GM13976 (cell line): ENCODE measurements at regions not wholly inside any gene's neighbourhood (a gene's known extent, or its start where the extent isn't known, plus 50 kb on each side); places are given as distances from the start of the nearest gene placed in this dataset.
"Not testable (repeated sequence)": the region's sequence is repeated elsewhere in the genome, so short reads cannot be mapped to it uniquely, and the experiment has no call there.

Experiments used
- DNase-seq: peaks from one replicate; pipeline ENCODE4 v3.0.0; 2012; ENCODE audit warnings: low spot score
- in situ Hi-C: fragments of 300-500 bp; cut with MboI; formaldehyde crosslinking; loops from one replicate; pipeline ENCODE4 v1.12.0; 2022; ENCODE audit warnings: low sequenced_read_pairs, mixed read lengths, inconsistent platforms; ENCODE audit not compliant: unreplicated experiment
- TF ChIP-seq, protein P1 (sequence below): IDR thresholded peaks from 2 replicates; pipeline ENCODE4 v1.5.1; 2012; ENCODE audit warnings: borderline replicate concordance, mild to moderate bottlenecking; ENCODE audit not compliant: insufficient read depth; ENCODE audit errors: extremely low read depth, missing control alignments, control extremely low read depth

DNA sequence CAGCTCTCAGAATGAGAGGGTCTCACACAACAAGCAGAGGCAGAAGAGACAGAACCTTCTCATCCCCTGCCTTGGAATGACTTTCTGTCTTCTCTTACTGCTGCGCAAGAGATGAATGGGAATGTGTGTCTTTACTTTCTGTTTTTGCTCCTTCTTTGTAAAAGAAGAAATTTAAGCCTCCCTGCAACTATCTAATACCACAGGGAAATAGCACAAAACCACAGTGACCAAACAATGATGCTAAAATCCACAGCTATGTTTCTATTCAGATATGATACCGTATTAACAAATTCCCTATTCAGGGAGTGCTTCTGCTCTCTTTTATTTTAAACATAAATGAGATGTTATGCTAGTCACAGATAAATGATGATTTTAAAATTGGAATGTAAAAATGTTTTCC lies 173.8 kb upstream of the RAI2 start:
- in situ Hi-C loops: no loop called here
- TF ChIP-seq, protein P1, sequence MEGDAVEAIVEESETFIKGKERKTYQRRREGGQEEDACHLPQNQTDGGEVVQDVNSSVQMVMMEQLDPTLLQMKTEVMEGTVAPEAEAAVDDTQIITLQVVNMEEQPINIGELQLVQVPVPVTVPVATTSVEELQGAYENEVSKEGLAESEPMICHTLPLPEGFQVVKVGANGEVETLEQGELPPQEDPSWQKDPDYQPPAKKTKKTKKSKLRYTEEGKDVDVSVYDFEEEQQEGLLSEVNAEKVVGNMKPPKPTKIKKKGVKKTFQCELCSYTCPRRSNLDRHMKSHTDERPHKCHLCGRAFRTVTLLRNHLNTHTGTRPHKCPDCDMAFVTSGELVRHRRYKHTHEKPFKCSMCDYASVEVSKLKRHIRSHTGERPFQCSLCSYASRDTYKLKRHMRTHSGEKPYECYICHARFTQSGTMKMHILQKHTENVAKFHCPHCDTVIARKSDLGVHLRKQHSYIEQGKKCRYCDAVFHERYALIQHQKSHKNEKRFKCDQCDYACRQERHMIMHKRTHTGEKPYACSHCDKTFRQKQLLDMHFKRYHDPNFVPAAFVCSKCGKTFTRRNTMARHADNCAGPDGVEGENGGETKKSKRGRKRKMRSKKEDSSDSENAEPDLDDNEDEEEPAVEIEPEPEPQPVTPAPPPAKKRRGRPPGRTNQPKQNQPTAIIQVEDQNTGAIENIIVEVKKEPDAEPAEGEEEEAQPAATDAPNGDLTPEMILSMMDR: no peak
- DNase-seq: no peak

DNA sequence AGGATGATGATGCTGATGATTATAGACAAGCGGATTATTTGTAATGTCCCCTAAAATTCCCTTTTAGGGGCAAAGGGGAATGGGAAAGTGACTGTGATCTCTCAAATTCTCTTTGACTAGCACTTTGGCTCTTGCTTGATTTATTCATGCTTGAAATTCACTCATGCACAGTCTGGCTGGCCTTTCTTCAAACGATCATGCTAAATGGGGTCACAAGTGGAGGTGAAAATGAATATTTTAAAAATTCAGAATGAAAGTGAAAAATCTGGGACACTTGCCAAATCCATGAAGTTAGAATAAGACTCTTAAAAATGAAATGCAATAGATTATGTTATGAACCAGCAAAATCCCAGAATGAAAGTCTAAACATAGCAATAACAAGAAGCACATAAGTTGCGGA lies 173.4 kb upstream of the RAI2 start:
- no peak for DNase-seq
- TF ChIP-seq, protein P1: no peak
- in situ Hi-C loops: no loop called here

DNA sequence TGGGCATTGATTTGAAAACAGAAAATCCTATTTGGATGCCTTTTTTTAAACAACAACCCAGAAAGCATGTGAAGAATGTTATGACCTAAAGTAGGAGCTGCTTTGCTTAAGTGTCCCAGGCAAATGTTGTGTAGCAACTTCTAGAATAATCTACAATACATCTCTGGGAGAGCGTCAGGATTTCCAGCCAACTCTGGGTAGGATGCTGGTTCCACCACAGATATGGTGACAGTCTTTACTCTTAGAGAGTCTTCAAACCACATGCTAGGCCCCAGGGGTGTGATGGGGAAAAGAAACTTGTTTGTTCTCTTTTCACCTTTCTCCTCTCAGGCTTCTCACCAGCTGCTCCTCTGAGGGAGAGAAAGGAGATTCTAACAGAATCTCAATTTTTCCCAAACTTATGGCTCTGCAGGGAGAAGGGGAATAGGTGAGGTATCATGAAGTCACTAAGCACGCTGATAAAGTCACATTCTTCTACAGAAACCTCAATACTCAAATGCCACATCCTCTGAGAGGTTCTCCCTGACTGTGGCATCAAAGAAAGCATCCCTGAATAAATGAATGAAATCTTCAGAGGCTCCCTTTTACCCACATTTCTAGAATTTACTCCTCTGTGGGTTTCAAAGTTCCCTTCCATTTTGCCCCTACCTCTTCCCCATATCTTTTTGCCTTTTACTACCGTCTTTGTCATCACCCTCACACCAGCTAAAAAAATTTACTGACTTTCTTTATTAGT lies 171.6 kb upstream of the RAI2 start:
- in situ Hi-C loops: no loop called here
- TF ChIP-seq, protein P1: no peak
- DNase-seq: no peak

DNA sequence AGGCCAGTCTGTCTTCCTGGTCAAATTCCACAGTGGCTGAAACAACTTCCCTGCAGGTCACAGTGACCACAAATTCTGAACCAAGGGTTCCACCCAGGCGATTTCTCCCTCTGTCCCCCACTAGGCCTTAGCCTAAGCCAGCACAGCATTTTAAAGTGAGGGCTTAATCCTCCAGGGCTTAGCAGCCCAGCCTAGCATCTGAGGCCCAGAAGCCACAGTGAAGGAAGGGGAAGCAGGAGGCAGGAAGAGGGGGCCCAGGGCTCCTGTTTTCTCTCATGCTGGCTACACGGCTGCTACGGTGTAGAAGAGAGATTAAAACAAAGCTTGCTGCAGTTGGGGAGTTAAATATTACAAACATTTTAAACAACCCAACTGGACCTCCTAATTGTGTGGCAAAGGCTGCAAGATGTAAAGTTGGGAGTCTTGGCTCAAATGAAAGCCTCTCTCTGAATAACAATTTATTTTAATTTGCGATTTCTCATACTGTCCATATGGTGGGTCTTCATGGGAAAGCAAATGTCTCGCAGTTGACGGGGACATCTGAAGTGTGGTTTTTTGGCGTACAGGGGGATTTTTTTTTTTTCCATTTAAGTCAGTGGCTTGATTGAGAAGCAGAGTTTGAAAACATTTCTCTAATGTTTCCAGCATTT lies 170.8 kb upstream of the RAI2 start:
- no peak for DNase-seq
- in situ Hi-C loops: no loop called here
- TF ChIP-seq, protein P1: no peak

DNA sequence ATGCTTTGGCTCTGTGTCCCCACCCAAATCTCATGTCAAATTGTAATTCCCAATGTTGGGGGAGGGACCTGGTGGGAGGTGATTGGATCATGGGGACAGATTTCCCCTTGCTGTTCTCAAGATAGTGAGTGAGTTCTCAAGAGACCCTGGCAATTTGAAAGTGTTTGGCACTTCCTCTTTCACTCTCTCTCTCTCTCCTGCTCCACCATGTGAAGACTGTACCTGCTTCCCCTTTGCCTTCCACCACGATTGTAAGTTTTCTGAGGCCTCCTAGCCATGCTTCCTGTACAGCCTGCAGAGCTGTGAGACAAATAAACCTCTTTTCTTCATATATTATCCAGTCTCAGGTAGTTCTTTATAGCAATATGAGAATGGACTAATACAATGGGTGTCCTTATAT lies 169.6 kb upstream of the RAI2 start:
- DNase-seq, in situ Hi-C loops: not testable (repeated sequence)

DNA sequence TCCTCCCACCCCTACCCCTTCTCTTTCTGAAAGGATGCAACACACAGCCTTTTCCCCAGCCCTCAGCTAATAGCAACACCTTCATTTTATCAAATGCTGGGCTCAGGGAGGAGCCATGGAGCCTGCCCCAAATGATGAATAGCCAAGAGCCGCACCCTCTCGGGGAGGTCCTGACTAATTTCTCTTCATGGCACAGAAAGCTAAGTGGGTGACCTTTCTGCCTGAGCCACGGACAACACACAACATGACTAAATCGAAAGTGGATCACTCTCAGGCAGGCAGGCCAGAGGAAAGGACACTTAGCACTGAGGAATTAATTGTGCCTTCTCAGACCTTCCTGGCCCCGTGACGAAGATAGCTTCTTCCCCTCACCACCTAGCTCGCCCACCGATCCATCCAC lies 165.1 kb upstream of the RAI2 start:
- no peak for DNase-seq
- TF ChIP-seq, protein P1: no peak
- in situ Hi-C loops: no loop called here

DNA sequence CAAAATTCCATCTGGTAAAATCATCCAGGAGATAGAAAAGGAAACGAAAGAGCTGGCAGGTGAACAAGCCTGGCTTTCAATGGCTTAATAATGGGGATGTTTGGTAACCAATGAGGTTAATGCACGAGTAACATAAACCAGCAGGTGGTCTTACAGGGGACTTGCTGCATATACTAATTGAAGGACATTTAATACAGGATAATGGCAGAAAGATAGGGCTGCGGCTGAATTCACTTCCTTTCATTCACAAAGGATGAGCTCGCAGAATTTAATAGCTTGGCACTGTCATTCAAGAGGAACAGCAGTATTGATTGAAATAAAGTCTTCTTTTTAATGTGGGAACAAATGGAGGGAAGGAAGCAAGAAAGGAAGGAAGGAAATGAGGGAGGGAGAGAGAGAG lies 156.3 kb upstream of the RAI2 start:
- DNase-seq: no peak
- in situ Hi-C loops: no loop called here

More for the DNA sequence above, 156.3 kb upstream of the RAI2 start:
- TF ChIP-seq, protein P1: no peak
